Naive thymus-derived CD4-positive, alpha-beta T cell (primary cell): ENCODE measurements at regions not wholly inside any gene's neighbourhood (a gene's known extent, or its start where the extent isn't known, plus 50 kb on each side); places are given as distances from the start of the nearest gene placed in this dataset.

ENCODE experiments used
- ATAC-seq: fragments of 150-1000 bp; cut with Tn5 transposase; 2 replicates; pipeline ENCODE4 v1.10.0; 2021; ENCODE audit warnings: mild to moderate bottlenecking, moderate library complexity
- CTCF ChIA-PET: fragments of 350-600 bp; sonication (Branson Sonifier 250); formaldehyde crosslinking; loops from one replicate; lab custom pipeline; 2021; ENCODE audit warnings: antibody characterized with exemption; lab: Charles Lee
- POLR2A ChIA-PET: fragments of 350-600 bp; sonication (Branson Sonifier 250); formaldehyde crosslinking; loops from one replicate; lab custom pipeline; 2021; ENCODE audit warnings: antibody characterized with exemption, inconsistent platforms; lab: Charles Lee
- DNase-seq, 9 donors: peaks; one replicate each; pipeline versions ENCODE4 v3.0.0 to v3.0.0-alpha.2; 2020 to 2022; ENCODE audit warnings: mixed read lengths in 1 of 9
- H3K27ac ChIP-seq: one replicate; pipeline ENCODE4 v1.7.0; 2013; ENCODE audit warnings: mild to moderate bottlenecking, low read depth, low read length, moderate library complexity
- H3K27me3 ChIP-seq, 2 donors: one replicate each; pipeline ENCODE4 v1.7.0; 2013; ENCODE audit warnings: low read length in 2 of 2, mild to moderate bottlenecking in 2 of 2, moderate library complexity in 2 of 2; ENCODE audit not compliant: control insufficient read depth in 2 of 2, insufficient read depth in 2 of 2
- H3K36me3 ChIP-seq, 3 experiments: 1 replicate in 2 of 3; 2 replicates in 1 of 3; pipeline ENCODE4 v1.7.0; 2013; ENCODE audit warnings: low read length in 3 of 3, mild to moderate bottlenecking in 3 of 3, moderate library complexity in 1 of 3; ENCODE audit not compliant: insufficient read depth in 3 of 3, control insufficient read depth in 2 of 3
- H3K4me1 ChIP-seq, 2 donors: one replicate each; pipeline ENCODE4 v1.7.0; 2013; ENCODE audit warnings: low read length in 2 of 2, mild to moderate bottlenecking in 2 of 2, moderate library complexity in 1 of 2; ENCODE audit not compliant: control insufficient read depth in 2 of 2, insufficient read depth in 2 of 2
- H3K4me3 ChIP-seq: 2 replicates; pipeline ENCODE4 v1.7.0; 2013; ENCODE audit warnings: mild to moderate bottlenecking, low read length
- H3K9me3 ChIP-seq, 3 experiments: 1 replicate in 2 of 3; 2 replicates in 1 of 3; pipeline ENCODE4 v1.7.0; 2013; ENCODE audit warnings: low read length in 3 of 3; ENCODE audit not compliant: control insufficient read depth in 2 of 3
- H3K27ac Mint-ChIP-seq, 9 donors: one replicate each; pipeline ENCODE4 v1.8.0; 2020 to 2022; ENCODE audit warnings: mixed read lengths in 9 of 9, mild to moderate bottlenecking in 8 of 9, moderate library complexity in 5 of 9, inconsistent platforms in 2 of 9
- H3K27me3 Mint-ChIP-seq, 5 donors: one replicate each; pipeline ENCODE4 v1.8.0; 2021 to 2022; ENCODE audit warnings: mixed read lengths in 5 of 5, mild to moderate bottlenecking in 1 of 5
- H3K36me3 Mint-ChIP-seq, 5 donors: one replicate each; pipeline ENCODE4 v1.8.0; 2020 to 2022; ENCODE audit warnings: mixed read lengths in 5 of 5, mild to moderate bottlenecking in 3 of 5, inconsistent platforms in 1 of 5
- H3K4me1 Mint-ChIP-seq, 7 donors: one replicate each; pipeline ENCODE4 v1.8.0; 2020 to 2022; ENCODE audit warnings: mixed read lengths in 7 of 7, mild to moderate bottlenecking in 3 of 7, inconsistent platforms in 1 of 7
- H3K4me3 Mint-ChIP-seq, 10 donors: one replicate each; pipeline ENCODE4 v1.8.0; 2020 to 2022; ENCODE audit warnings: mild to moderate bottlenecking in 10 of 10, mixed read lengths in 10 of 10, moderate library complexity in 6 of 10, inconsistent platforms in 2 of 10
- H3K9me3 Mint-ChIP-seq, 11 donors: one replicate each; pipeline ENCODE4 v1.8.0; 2020 to 2022; ENCODE audit warnings: mixed read lengths in 11 of 11, mild to moderate bottlenecking in 4 of 11, inconsistent platforms in 1 of 11, moderate library complexity in 1 of 11
- intact Hi-C, 2 donors: fragments of 100-400 bp; cut with micrococcal nuclease; formaldehyde crosslinking; loops; one replicate each; pipeline ENCODE4 v1.15.1; 2023

GRCh38 chr1:219347921-219348391 lies 174.3 kb downstream of the LYPLAL1 start:
- peaks cover 0 to 6% (median 0%) of the 10 kb centered on the region in 3 experiments for H3K9me3 ChIP-seq
- no peak for DNase-seq
- ChIA-PET CTCF (no interaction called here), POLR2A (no interaction called here)
- H3K27ac Mint-ChIP-seq: no peak overlapping the region
- peaks cover 2 to 15% (median 12%) of the 10 kb centered on the region in 5 donors for H3K36me3 Mint-ChIP-seq
- peaks cover 3 to 40% (median 20%) of the 10 kb centered on the region in 11 donors for H3K9me3 Mint-ChIP-seq
- peaks cover 0 to under 1% (median 0%) of the 10 kb centered on the region in 5 donors for H3K27me3 Mint-ChIP-seq
- no peak overlapping the region for H3K27ac ChIP-seq
- intact Hi-C loops: no loop called here
- H3K4me3 Mint-ChIP-seq: no peak overlapping the region
- H3K4me1 Mint-ChIP-seq: no peaks in the 10 kb centered on the region
- no peak overlapping the region for H3K4me3 ChIP-seq
- H3K4me1 ChIP-seq: no peaks in the 10 kb centered on the region
- no peaks in the 10 kb centered on the region for H3K36me3 ChIP-seq
- no peak for ATAC-seq
- H3K27me3 ChIP-seq: no peaks in the 10 kb centered on the region

- intact Hi-C loops: no loop called here
- peaks cover 0 to 6% (median 0%) of the 10 kb centered on the region in 3 experiments for H3K9me3 ChIP-seq
- no peaks in the 10 kb centered on the region for H3K27me3 ChIP-seq
- ChIA-PET POLR2A (interaction anchor here (0.6 kb wide), 1 partner anchor 60 kb away, joined by 3 read pairs; no protein-coding TSS in a partner anchor), CTCF (no interaction called here)
- no peak overlapping the region for H3K4me3 ChIP-seq
- H3K36me3 Mint-ChIP-seq: peaks cover 2 to 15% (median 12%) of the 10 kb centered on the region in 5 donors
- H3K27ac Mint-ChIP-seq: no peak overlapping the region
- no peaks in the 10 kb centered on the region for H3K27me3 Mint-ChIP-seq
- no peak overlapping the region for H3K4me3 Mint-ChIP-seq
- H3K9me3 Mint-ChIP-seq: peaks cover 3 to 40% (median 20%) of the 10 kb centered on the region in 11 donors
- H3K36me3 ChIP-seq: no peaks in the 10 kb centered on the region
- H3K4me1 Mint-ChIP-seq: no peaks in the 10 kb centered on the region
- no peaks in the 10 kb centered on the region for H3K4me1 ChIP-seq
- no peak overlapping the region for H3K27ac ChIP-seq
- ATAC-seq: no peak
- DNase-seq: no peak
Measured at GRCh38 chr1:219347376-219347775, 173.7 kb downstream of the LYPLAL1 start.

GRCh38 chr1:219345953-219346352 lies 172.3 kb downstream of the LYPLAL1 start:
- no peak for DNase-seq
- no peak overlapping the region for H3K27ac Mint-ChIP-seq
- H3K4me1 ChIP-seq: no peaks in the 10 kb centered on the region
- H3K4me1 Mint-ChIP-seq: no peaks in the 10 kb centered on the region
- H3K36me3 Mint-ChIP-seq: peaks cover 2 to 15% (median 12%) of the 10 kb centered on the region in 5 donors
- no peak overlapping the region for H3K27ac ChIP-seq
- peaks cover 0 to 6% (median 0%) of the 10 kb centered on the region in 3 experiments for H3K9me3 ChIP-seq
- ChIA-PET CTCF (no interaction called here), POLR2A (no interaction called here)
- H3K27me3 ChIP-seq: no peaks in the 10 kb centered on the region
- no peaks in the 10 kb centered on the region for H3K27me3 Mint-ChIP-seq
- ATAC-seq: no peak
- H3K4me3 Mint-ChIP-seq: no peak overlapping the region
- no peaks in the 10 kb centered on the region for H3K36me3 ChIP-seq
- peaks cover 3 to 40% (median 20%) of the 10 kb centered on the region in 11 donors for H3K9me3 Mint-ChIP-seq
- no peak overlapping the region for H3K4me3 ChIP-seq
- intact Hi-C loops: no loop called here

- Mint-ChIP-seq H3K36me3 (peaks cover 2 to 13% (median 12%) of the 10 kb centered on the region in 5 donors), H3K27me3 (no peaks in the 10 kb centered on the region), H3K9me3 (peaks cover 3 to 40% (median 20%) of the 10 kb centered on the region in 11 donors), H3K27ac (no peak overlapping the region), H3K4me3 (no peak overlapping the region), H3K4me1 (no peaks in the 10 kb centered on the region)
- Histone ChIP-seq H3K36me3 (no peaks in the 10 kb centered on the region), H3K4me1 (no peaks in the 10 kb centered on the region), H3K27ac (no peak overlapping the region), H3K4me3 (no peak overlapping the region), H3K9me3 (peaks cover 0 to 6% (median 0%) of the 10 kb centered on the region in 3 experiments), H3K27me3 (no peaks in the 10 kb centered on the region)
- no peak for DNase-seq
- no peak for ATAC-seq
- intact Hi-C loops: no loop called here
- CTCF ChIA-PET: no interaction called here
- POLR2A ChIA-PET: no interaction called here
Measured at GRCh38 chr1:219342836-219343235, 169.2 kb downstream of the LYPLAL1 start.

- DNase-seq: no peak
- no peaks in the 10 kb centered on the region for H3K4me1 ChIP-seq
- peaks cover 0 to 24% (median 7%) of the 10 kb centered on the region in 11 donors for H3K9me3 Mint-ChIP-seq
- no peak overlapping the region for H3K4me3 Mint-ChIP-seq
- no peaks in the 10 kb centered on the region for H3K4me1 Mint-ChIP-seq
- ChIA-PET CTCF (no interaction called here), POLR2A (no interaction called here)
- no peak overlapping the region for H3K27ac ChIP-seq
- intact Hi-C loops: no loop called here
- H3K4me3 ChIP-seq: no peak overlapping the region
- H3K27ac Mint-ChIP-seq: no peak overlapping the region
- ATAC-seq: no peak
- no peaks in the 10 kb centered on the region for H3K36me3 ChIP-seq
- H3K9me3 ChIP-seq: peaks cover 0 to 3% (median 0%) of the 10 kb centered on the region in 3 experiments
- H3K36me3 Mint-ChIP-seq: peaks cover 0 to 7% (median under 1%) of the 10 kb centered on the region in 5 donors
- H3K27me3 ChIP-seq: no peaks in the 10 kb centered on the region
- H3K27me3 Mint-ChIP-seq: no peaks in the 10 kb centered on the region
Measured at GRCh38 chr1:219340796-219341195, 167.1 kb downstream of the LYPLAL1 start.

GRCh38 chr1:219339466-219339865 lies 165.8 kb downstream of the LYPLAL1 start:
- H3K4me3 Mint-ChIP-seq: no peak overlapping the region
- no peaks in the 10 kb centered on the region for H3K4me1 Mint-ChIP-seq
- Histone ChIP-seq H3K4me1 (no peaks in the 10 kb centered on the region), H3K9me3 (no peaks in the 10 kb centered on the region), H3K36me3 (no peaks in the 10 kb centered on the region), H3K4me3 (no peak overlapping the region), H3K27ac (no peak overlapping the region), H3K27me3 (no peaks in the 10 kb centered on the region)
- H3K27ac Mint-ChIP-seq: no peak overlapping the region
- no peaks in the 10 kb centered on the region for H3K27me3 Mint-ChIP-seq
- CTCF ChIA-PET: no interaction called here
- peaks cover 0 to 3% (median 0%) of the 10 kb centered on the region in 5 donors for H3K36me3 Mint-ChIP-seq
- POLR2A ChIA-PET: no interaction called here
- H3K9me3 Mint-ChIP-seq: peaks cover 0 to 12% (median 3%) of the 10 kb centered on the region in 11 donors
- DNase-seq (no peak), ATAC-seq (no peak)
- intact Hi-C loops: no loop called here

- ChIA-PET POLR2A (no interaction called here), CTCF (no interaction called here)
- Mint-ChIP-seq H3K27ac (no peak overlapping the region), H3K36me3 (no peaks in the 10 kb centered on the region), H3K27me3 (no peaks in the 10 kb centered on the region), H3K4me1 (no peaks in the 10 kb centered on the region), H3K4me3 (no peak overlapping the region), H3K9me3 (no peaks in the 10 kb centered on the region)
- H3K4me1 ChIP-seq: no peaks in the 10 kb centered on the region
- no peak overlapping the region for H3K27ac ChIP-seq
- no peaks in the 10 kb centered on the region for H3K36me3 ChIP-seq
- no peak overlapping the region for H3K4me3 ChIP-seq
- H3K9me3 ChIP-seq: no peaks in the 10 kb centered on the region
- DNase-seq (no peak), ATAC-seq (no peak)
- H3K27me3 ChIP-seq: no peaks in the 10 kb centered on the region
- intact Hi-C loops: no loop called here
Measured at GRCh38 chr1:219337588-219337987, 163.9 kb downstream of the LYPLAL1 start.
